LNCAP (cell line): ENCODE measurements at regions not wholly inside any gene's neighbourhood (a gene's known extent, or its start where the extent isn't known, plus 50 kb on each side); places are given as distances from the start of the nearest gene placed in this dataset.

Experiments
- CTCF ChIP-seq: fragments of 450-650 bp; IDR thresholded peaks from 2 replicates; pipeline ENCODE4 v1.5.1; 2017; ENCODE audit warnings: mild to moderate bottlenecking

GRCh38 chr1:214184992-214185391 is 96.0 kb upstream of the SMYD2 start:
- no peak for TF ChIP-seq CTCF

GRCh38 chr1:214186103-214186824 is 94.7 kb upstream of the SMYD2 start:
- TF ChIP-seq CTCF = no peak

GRCh38 chr1:214187121-214187900 is 93.6 kb upstream of the SMYD2 start:
- TF ChIP-seq CTCF = no peak

DNA sequence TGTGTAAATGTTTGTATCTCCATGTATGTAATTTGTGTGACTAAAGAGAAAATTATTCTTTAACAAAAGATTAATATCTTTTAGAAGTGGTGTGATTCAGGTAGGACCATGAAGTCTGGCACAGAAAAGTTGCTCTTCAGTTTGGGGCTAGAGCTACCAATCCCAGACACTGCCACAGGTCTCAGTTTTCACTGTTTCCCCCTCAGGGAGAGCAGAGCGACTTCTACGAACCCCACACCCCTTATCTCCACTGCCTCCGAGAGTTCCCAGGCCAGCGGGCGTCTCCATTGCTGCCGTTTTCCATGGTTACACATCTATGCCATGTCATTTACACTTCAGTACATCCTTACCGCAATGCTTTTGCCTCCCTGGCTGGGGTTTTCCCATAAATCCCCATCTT is 93.0 kb upstream of the SMYD2 start:
- TF ChIP-seq CTCF = no peak

DNA sequence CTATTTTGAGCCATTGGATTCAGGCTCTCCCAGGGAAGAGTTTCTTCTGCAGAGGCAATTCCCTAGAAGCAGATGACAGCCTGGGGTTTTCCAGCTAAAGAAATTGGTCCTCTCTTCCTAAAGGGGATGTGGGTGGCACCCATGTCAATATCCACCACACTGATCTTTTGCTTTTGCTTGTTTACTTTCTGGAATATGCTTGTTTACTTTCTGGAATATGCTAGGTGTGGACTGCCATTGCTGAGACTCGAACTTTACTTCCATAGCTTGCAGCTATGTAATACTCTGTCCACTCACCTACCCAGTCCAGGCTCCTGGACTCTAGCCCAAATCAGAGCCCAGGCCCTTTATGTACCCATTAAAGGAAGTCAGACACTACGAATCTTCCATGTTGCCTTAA is 92.1 kb upstream of the SMYD2 start:
- TF ChIP-seq CTCF = no peak

DNA sequence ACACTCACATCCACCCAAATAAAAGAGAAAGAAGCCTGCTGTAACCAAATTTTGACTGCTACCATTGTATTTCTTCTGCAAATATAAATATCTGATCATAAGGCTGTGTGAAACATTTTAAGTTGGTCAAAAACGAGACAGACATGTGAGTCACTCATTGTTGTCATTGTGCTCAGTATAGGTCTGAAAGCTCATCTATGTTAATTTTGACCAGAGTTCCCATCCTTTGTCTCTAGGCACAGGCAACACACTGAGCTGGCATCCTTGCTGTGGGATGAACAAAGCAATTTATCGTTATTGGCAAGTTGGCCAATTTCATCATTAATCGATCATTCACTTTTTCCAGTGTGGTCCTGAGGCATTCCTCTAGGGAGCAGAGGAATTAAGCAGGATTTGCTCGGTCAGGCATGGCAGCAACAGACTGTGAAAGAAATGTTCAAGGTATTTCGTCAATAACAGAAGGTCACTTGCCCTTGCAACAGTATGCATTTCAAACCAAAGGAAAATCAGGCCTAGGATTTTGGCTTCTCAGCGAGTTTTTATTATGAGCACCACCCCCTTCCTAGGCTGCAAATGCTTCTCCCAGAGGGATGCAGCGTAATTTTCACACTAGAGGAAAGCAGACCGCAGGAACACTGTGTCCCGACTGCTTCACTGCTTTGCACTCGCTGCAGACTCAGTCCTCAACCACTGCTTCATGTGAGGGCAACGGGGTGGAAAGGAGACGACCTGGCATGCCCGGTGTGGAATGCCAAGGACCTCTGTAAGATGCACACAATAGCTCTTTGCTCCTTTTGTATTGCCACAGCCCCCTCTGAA is 87.9 kb upstream of the SMYD2 start:
- no peak for TF ChIP-seq CTCF

- no peak for TF ChIP-seq CTCF
These were observed 87.3 kb upstream of the SMYD2 start for GRCh38 chr1:214193691-214194090.
